NOMO-1 treated with DMSO at 0.1 percent for 48 hours (cell line): ENCODE measurements at regions not wholly inside any gene's neighbourhood (a gene's known extent, or its start where the extent isn't known, plus 50 kb on each side); places are given as distances from the start of the nearest gene placed in this dataset.

Experiments
- DNase-seq: peaks from one replicate; lab custom pipeline; 2025; ENCODE audit not compliant: unreplicated experiment; lab: John Stamatoyannopoulos, UW

- no peak for DNase-seq
Observed at GRCh38 chr12:90099288-90099687, 390.6 kb upstream of the ATP2B1 start.

DNA sequence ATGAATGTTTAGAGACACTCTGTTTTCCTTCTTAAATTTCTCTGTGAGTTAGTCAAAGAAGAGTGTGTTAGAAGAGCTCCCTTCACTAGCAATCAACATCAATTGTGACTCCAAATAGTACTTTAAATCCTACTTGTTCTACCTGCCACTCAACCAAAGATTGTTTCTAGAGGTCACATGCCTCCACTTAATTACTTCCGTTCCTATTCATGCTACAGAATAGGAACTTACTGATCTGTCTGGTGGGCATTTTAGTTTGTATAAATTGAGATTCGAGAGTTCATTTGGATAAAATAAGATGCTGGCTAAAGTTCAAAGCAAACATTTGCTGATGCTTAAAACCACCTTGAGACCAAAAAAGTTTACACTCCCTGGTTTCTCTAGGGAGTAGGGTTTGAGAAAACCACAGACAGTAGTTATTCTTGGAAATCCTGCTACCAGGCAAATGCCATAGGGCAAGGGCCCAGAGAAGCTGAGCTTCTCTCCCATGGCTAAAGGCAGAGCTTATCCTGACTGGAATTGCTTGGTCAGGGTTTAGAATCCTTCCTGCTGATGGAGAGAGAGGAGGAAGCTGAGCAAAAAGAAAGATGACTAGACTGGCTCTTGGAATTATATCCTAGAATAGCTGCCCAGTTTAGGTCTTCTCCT, 389.6 kb upstream of the ATP2B1 start:
- DNase-seq: peak; percentile 53

GRCh38 chr12:90091809-90092208, 383.2 kb upstream of the ATP2B1 start:
- DNase-seq: no peak

GRCh38 chr12:90090929-90091651, 382.5 kb upstream of the ATP2B1 start:
- peak; percentile 30 for DNase-seq

GRCh38 chr12:90086281-90086680, 377.6 kb upstream of the ATP2B1 start:
- no peak for DNase-seq

DNA sequence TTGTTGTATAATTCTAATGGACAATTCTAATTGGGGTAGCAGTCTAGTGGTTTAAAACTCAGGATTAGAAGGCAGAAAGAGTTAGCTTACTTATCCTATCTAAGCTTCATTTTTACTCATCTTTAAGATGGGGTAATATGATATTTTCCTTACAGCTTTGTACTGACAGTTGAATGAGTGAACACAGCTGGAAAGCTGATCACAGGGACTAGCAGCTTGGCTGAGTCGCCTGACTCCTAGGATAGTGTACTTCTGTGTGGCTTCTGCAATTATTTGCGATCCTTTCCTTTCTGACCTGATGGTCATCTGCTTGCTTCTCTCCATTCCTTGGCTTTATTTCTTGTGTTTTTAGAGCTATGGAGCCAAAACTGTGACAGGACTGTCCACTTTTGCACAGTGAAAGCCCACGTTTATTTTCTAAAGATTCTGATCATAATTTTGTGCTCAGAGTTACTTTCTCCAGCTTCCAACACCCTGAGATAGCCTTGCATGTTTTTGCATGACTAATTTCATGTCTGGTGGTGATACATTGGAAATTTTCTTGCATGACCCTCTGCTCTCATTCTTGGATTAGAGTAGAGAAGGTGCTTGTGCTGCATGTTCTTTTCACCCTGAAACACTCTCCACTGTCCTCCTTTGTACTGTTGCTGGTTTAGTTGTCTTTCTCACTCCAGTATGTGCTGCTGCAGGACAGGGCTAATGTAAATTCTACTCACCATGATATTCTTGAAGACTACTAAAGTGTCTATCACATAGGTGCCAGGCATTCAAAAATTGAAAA, 377.0 kb upstream of the ATP2B1 start:
- no peak for DNase-seq

- no peak for DNase-seq
Observed at GRCh38 chr12:90084018-90084417, 375.4 kb upstream of the ATP2B1 start.

DNA sequence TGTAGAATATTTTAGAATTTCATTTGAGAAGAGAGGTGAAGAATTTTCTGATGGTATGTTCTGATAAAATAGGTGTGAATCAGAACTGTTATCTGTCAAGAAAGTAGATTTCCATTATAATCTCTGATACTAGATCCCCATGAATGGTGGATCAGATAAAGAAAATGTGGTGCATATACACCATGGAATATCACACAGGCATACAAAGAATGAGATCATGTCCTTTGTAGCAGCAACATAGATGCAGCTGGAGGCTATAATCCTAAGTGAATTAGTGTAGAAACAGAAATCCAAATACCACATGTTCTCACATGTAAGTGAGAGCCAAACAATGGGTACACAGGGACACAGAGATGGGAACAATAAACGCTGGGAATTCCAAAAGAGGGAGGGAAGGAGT, 372.0 kb upstream of the ATP2B1 start:
- DNase-seq: no peak

DNA sequence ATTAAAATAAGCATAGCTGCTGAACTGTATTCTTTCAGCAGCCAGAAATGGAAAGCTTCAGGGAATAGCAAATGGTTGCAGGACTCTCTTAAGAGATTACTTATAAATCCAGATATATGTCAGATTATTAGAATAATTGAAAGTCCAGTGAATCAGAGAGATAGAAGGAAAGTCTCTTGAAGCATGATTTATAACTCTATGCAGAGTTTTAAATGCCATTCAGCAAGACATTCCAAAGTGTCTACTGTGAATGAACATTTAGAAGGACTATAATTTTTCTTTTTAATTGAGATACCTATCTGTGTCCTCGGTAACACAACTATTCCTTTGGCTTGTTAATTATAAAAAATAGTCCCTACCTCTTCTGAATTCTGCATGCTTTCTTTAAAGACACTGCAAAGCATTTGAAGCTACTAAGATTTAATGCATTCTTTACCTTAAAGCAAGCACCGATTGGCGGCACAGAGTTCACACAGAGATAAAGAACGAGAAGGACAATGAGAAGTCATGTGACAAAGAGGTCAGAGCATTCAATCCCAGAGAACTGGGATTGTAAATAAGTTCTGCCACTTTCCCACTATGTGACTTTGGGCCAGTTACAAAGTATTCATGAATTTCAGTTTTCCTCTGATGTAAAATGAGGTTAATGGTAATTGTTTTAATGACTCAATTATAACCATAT, 371.0 kb upstream of the ATP2B1 start:
- DNase-seq: no peak

GRCh38 chr12:90078344-90078743, 369.7 kb upstream of the ATP2B1 start:
- no peak for DNase-seq

DNA sequence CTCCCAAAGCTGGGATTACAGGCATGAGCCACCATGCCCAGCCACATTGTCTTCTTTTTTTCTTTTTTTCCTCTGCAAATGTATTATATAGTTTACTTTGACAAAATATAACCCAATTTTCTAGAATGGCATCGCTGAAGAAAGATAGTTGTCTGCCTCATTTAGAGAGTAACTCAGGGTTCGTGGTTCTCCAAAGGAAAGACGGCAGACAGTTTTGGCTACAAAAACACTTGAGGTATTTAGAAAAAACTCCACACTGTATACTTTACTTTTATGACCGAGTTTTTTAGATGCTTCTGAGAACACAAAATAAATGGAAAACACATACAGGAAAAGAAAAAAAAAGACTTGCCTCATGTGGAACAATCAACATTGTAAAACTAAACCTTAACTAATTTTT, 369.1 kb upstream of the ATP2B1 start:
- DNase-seq: no peak

GRCh38 chr12:90076851-90077319, 368.2 kb upstream of the ATP2B1 start:
- DNase-seq: no peak

DNA sequence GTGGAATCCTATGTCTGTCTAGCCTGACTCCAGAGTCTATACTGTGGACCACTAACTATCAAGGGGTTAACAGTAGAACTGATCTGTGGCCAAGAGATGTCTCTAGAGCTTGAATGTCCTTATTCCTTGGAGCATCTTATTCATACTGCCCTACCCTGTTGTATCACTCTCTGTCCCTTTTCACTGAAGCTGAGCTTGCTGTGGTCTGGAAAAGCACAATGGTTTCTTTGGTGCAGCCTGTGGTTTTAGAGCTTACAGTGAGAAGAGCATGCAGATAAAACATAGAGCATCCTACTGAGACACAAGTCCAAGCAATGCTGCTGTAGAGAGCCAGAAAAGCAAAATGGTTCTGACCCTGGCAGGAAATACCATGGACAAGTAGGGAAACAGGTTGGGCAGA, 367.0 kb upstream of the ATP2B1 start:
- no peak for DNase-seq

GRCh38 chr12:90074086-90074485, 365.4 kb upstream of the ATP2B1 start:
- no peak for DNase-seq

- no peak for DNase-seq
Observed at GRCh38 chr12:90071996-90072395, 363.4 kb upstream of the ATP2B1 start.

DNA sequence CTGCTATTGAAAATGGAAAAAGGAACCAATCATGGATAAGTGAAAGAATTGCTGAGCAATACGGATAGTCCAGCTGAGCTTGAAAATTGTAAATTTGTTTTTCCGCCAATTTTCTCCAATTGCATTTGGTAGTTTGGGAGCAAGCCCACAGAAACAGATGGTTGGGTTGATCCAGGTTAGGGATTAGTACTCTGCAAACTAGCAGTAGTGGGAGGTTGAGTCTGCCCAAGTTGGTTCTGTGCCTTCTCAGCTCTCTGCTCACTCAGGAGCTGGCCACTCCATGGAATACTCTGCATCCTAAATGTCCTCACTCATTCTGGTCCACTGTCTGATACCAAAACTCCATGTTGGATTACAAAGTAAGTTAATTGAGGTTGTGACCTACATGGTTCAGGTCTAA, 361.1 kb upstream of the ATP2B1 start:
- DNase-seq: no peak

GRCh38 chr12:90067791-90068190, 359.2 kb upstream of the ATP2B1 start:
- no peak for DNase-seq

GRCh38 chr12:90064852-90065801, 356.5 kb upstream of the ATP2B1 start:
- no peak for DNase-seq

DNA sequence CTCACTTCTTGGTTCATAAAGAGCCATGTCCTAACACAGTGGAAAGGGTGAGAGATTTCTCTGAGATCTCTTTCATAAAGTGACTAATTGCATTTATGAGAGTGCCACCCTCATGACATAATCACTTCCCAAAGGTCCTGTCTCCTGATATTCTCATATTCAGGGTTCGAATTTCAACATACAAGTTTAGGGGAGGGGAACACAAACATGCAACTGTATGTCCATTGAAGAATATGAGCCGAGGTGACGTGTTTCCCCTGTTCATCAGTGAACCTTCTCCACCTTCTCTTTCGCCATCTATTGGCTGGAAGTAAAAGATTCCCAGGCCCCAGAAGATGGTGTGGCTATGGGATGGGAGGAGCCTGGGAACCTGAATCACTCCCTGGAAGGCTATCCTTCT, 354.2 kb upstream of the ATP2B1 start:
- DNase-seq: no peak

DNA sequence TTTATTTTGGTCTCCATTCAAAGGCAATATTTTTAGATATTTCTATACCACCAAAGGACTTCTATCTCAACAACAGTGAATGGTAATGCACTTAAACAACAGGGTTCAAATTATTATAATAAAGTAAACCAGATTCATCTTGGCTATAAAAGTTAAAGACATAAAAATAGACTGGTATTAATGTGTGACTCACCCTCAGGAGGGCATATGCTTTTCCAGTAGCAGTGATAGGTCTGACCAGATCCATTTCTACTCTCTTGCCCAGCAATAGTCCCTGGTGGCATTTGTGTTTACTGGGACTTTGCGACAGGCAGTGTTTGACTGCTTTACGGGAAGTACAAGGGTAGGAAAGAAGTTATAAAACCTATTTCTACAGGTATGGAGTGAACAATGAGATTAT, 353.2 kb upstream of the ATP2B1 start:
- no peak for DNase-seq
